HepG2 (cell line): ENCODE measurements at regions not wholly inside any gene's neighbourhood (a gene's known extent, or its start where the extent isn't known, plus 50 kb on each side); places are given as distances from the start of the nearest gene placed in this dataset.

ENCODE experiments used
- ELF1 ChIP-seq: sonication (generic); formaldehyde crosslinking; IDR thresholded peaks from 2 replicates; pipeline ENCODE4 v1.4.0; 2020; ENCODE audit warnings: missing genetic modification reagents
- FOXP1 ChIP-seq, 2 experiments: fragments of 450-650 bp in 1 of 2; IDR thresholded peaks; 2 replicates each; pipeline ENCODE4 v1.6.1; 2017 to 2018; ENCODE audit warnings: antibody characterized with exemption in 1 of 2
- GATAD1 ChIP-seq: IDR thresholded peaks from 2 replicates; pipeline ENCODE4 v1.6.1; 2016; ENCODE audit warnings: missing genetic modification reagents, missing compliant biosample characterization
- IRX3 ChIP-seq: sonication (generic); formaldehyde crosslinking; IDR thresholded peaks from 2 replicates; pipeline ENCODE4 v1.8.1; 2023; ENCODE audit warnings: mild to moderate bottlenecking, low read depth, missing genetic modification reagents, borderline replicate concordance
- KDM1A ChIP-seq: IDR thresholded peaks from 2 replicates; pipeline ENCODE4 v1.6.1; 2016; ENCODE audit warnings: missing compliant biosample characterization
- MEIS2 ChIP-seq: sonication (generic); formaldehyde crosslinking; IDR thresholded peaks from 2 replicates; pipeline ENCODE4 v1.9.0; 2021; ENCODE audit warnings: mild to moderate bottlenecking, missing genetic modification reagents
- MXI1 ChIP-seq: IDR thresholded peaks from 3 replicates; pipeline ENCODE4 v1.6.1; 2012; ENCODE audit warnings: low read depth, low read length, inconsistent platforms, borderline replicate concordance
- PAX8 ChIP-seq: sonication (generic); formaldehyde crosslinking; IDR thresholded peaks from 2 replicates; pipeline ENCODE4 v1.8.0; 2022; ENCODE audit warnings: mild to moderate bottlenecking, missing genetic modification reagents, borderline replicate concordance
- RARA ChIP-seq: IDR thresholded peaks from 2 replicates; pipeline ENCODE4 v1.6.1; 2016; ENCODE audit warnings: missing genetic modification reagents, missing compliant biosample characterization
- SALL1 ChIP-seq: sonication (generic); formaldehyde crosslinking; IDR thresholded peaks from 2 replicates; pipeline ENCODE4 v1.8.0; 2022; ENCODE audit warnings: mild to moderate bottlenecking, missing genetic modification reagents
- SP4 ChIP-seq: sonication (generic); formaldehyde crosslinking; IDR thresholded peaks from 2 replicates; pipeline ENCODE4 v1.8.1; 2023; ENCODE audit warnings: mild to moderate bottlenecking, missing genetic modification reagents
- SSRP1 ChIP-seq: IDR thresholded peaks from 2 replicates; pipeline ENCODE4 v1.6.1; 2016; ENCODE audit warnings: control low read depth
- STAG1 ChIP-seq: sonication (generic); formaldehyde crosslinking; IDR thresholded peaks from 2 replicates; pipeline ENCODE4 v1.4.0; 2020; ENCODE audit warnings: missing genetic modification reagents
- STAT5B ChIP-seq: sonication (generic); formaldehyde crosslinking; IDR thresholded peaks from 2 replicates; pipeline ENCODE4 v1.4.0; 2020; ENCODE audit warnings: missing genetic modification reagents
- ZBTB21 ChIP-seq: sonication (generic); formaldehyde crosslinking; IDR thresholded peaks from 2 replicates; pipeline ENCODE4 v1.4.0; 2020; ENCODE audit warnings: missing genetic modification reagents
- ZNF260 ChIP-seq: sonication (generic); formaldehyde crosslinking; IDR thresholded peaks from 2 replicates; pipeline ENCODE4 v1.4.0; 2020; ENCODE audit warnings: missing genetic modification reagents, low read depth, mild to moderate bottlenecking, borderline replicate concordance
- ZNF614 ChIP-seq: IDR thresholded peaks from 2 replicates; pipeline ENCODE4 v1.6.1; 2018; ENCODE audit warnings: missing biosample characterization, missing genetic modification reagents, inconsistent platforms, borderline replicate concordance
- ZNF644 ChIP-seq: IDR thresholded peaks from 2 replicates; pipeline ENCODE4 v1.6.1; 2016; ENCODE audit warnings: low read depth
- ZNF652 ChIP-seq: IDR thresholded peaks from 2 replicates; pipeline ENCODE4 v1.6.1; 2016; ENCODE audit warnings: low read depth, borderline replicate concordance
- ZSCAN21 ChIP-seq: sonication (generic); formaldehyde crosslinking; IDR thresholded peaks from 2 replicates; pipeline ENCODE4 v1.8.0; 2022; ENCODE audit warnings: mild to moderate bottlenecking, missing genetic modification reagents, moderate library complexity, borderline replicate concordance
- TF ChIP-seq, protein P1 (sequence below): IDR thresholded peaks from 2 replicates; pipeline ENCODE4 v1.6.1; 2016; ENCODE audit warnings: mild to moderate bottlenecking
- TF ChIP-seq, protein P2 (sequence below): sonication (generic); formaldehyde crosslinking; IDR thresholded peaks from 2 replicates; pipeline ENCODE4 v1.4.0; 2020; ENCODE audit warnings: missing genetic modification reagents
- TF ChIP-seq, protein P3 (sequence below): sonication (generic); formaldehyde crosslinking; IDR thresholded peaks from 2 replicates; pipeline ENCODE4 v1.4.0; 2020; ENCODE audit warnings: missing genetic modification reagents
- TF ChIP-seq, protein P4 (sequence below): sonication (generic); formaldehyde crosslinking; IDR thresholded peaks from 2 replicates; pipeline ENCODE4 v1.4.0; 2020; ENCODE audit warnings: missing genetic modification reagents

DNA sequence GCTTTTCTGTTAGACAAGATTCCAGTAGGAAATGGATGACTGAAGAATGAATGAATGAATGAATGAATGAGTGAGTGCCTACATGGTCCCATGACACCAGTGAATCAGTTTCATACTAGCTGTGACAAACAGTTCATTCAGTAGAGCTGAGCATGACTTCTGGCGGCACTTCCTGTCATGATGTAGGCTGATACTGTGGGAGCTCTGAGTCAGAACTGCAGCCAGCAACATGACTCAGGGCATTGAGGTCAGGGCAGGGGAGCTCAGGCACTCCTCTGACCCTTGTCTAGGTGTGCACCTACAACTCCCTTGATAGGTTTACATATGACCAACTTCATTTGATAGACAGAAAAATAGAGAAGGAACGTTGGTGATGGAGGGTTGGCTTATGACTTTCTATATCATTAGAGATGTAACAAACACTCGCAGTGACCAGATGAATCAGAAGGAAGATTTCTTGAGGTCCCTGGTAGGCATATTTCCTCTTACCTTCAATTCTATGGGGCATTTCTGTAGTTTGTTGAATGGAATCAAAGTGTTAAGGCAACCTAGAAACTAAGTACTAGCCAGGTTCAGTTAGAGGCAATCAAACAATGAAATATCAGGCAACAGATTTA is 139.3 kb upstream of the ARHGAP5 start (continued):
- TF ChIP-seq STAG1 (CRISPR knock-in tag) (peak; percentile 13; the same call in 1 of the 2 replicates), GATAD1 (peak; percentile 72; the same call in 1 of the 2 replicates), RARA (CRISPR knock-in tag) (peak; percentile 91), ZNF652 (peak; percentile 51; the same call in 1 of the 2 replicates), FOXP1 (IDR thresholded peaks at IDR 0.05) (no peak), FOXP1 (CRISPR knock-in tag; IDR thresholded peaks at IDR 0.05) (peak; percentile 45; the same call in 1 of the 2 replicates), STAT5B (CRISPR knock-in tag) (no peak), KDM1A (CRISPR knock-in tag) (peak; percentile 66; the same call in 1 of the 2 replicates), ZNF614 (CRISPR knock-in tag) (peak; percentile 90; the same call in 1 of the 2 replicates), PAX8 (CRISPR knock-in tag) (no peak), SP4 (CRISPR knock-in tag) (no peak), ZSCAN21 (CRISPR knock-in tag) (0 out of 2 replicates have a peak, but pooled peaks have one; percentile 39), SALL1 (CRISPR knock-in tag) (peak; percentile 72), MXI1 (peak; percentile 78; the same call in 1 of the 3 replicates), MEIS2 (CRISPR knock-in tag) (no peak), IRX3 (no peak), ZNF644 (CRISPR knock-in tag) (peak; percentile 72), SSRP1 (CRISPR knock-in tag) (no peak), ZBTB21 (CRISPR knock-in tag) (peak; percentile 59; the same call in 1 of the 2 replicates), ELF1 (CRISPR knock-in tag) (peak; percentile 81), ZNF260 (no peak)
- TF ChIP-seq, protein P1, sequence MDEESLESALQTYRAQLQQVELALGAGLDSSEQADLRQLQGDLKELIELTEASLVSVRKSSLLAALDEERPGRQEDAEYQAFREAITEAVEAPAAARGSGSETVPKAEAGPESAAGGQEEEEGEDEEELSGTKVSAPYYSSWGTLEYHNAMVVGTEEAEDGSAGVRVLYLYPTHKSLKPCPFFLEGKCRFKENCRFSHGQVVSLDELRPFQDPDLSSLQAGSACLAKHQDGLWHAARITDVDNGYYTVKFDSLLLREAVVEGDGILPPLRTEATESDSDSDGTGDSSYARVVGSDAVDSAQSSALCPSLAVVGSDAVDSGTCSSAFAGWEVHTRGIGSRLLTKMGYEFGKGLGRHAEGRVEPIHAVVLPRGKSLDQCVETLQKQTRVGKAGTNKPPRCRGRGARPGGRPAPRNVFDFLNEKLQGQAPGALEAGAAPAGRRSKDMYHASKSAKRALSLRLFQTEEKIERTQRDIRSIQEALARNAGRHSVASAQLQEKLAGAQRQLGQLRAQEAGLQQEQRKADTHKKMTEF = peak; percentile 64
- TF ChIP-seq, protein P2, sequence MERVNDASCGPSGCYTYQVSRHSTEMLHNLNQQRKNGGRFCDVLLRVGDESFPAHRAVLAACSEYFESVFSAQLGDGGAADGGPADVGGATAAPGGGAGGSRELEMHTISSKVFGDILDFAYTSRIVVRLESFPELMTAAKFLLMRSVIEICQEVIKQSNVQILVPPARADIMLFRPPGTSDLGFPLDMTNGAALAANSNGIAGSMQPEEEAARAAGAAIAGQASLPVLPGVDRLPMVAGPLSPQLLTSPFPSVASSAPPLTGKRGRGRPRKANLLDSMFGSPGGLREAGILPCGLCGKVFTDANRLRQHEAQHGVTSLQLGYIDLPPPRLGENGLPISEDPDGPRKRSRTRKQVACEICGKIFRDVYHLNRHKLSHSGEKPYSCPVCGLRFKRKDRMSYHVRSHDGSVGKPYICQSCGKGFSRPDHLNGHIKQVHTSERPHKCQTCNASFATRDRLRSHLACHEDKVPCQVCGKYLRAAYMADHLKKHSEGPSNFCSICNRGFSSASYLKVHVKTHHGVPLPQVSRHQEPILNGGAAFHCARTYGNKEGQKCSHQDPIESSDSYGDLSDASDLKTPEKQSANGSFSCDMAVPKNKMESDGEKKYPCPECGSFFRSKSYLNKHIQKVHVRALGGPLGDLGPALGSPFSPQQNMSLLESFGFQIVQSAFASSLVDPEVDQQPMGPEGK = no peak
- TF ChIP-seq, protein P3, sequence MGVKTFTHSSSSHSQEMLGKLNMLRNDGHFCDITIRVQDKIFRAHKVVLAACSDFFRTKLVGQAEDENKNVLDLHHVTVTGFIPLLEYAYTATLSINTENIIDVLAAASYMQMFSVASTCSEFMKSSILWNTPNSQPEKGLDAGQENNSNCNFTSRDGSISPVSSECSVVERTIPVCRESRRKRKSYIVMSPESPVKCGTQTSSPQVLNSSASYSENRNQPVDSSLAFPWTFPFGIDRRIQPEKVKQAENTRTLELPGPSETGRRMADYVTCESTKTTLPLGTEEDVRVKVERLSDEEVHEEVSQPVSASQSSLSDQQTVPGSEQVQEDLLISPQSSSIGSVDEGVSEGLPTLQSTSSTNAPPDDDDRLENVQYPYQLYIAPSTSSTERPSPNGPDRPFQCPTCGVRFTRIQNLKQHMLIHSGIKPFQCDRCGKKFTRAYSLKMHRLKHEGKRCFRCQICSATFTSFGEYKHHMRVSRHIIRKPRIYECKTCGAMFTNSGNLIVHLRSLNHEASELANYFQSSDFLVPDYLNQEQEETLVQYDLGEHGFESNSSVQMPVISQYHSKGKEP (CRISPR knock-in tag) = no peak
- TF ChIP-seq, protein P4, sequence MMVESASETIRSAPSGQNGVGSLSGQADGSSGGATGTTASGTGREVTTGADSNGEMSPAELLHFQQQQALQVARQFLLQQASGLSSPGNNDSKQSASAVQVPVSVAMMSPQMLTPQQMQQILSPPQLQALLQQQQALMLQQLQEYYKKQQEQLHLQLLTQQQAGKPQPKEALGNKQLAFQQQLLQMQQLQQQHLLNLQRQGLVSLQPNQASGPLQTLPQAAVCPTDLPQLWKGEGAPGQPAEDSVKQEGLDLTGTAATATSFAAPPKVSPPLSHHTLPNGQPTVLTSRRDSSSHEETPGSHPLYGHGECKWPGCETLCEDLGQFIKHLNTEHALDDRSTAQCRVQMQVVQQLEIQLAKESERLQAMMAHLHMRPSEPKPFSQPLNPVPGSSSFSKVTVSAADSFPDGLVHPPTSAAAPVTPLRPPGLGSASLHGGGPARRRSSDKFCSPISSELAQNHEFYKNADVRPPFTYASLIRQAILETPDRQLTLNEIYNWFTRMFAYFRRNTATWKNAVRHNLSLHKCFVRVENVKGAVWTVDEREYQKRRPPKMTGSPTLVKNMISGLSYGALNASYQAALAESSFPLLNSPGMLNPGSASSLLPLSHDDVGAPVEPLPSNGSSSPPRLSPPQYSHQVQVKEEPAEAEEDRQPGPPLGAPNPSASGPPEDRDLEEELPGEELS (CRISPR knock-in tag) = no peak
